IPS-20b (cell line): ENCODE measurements at regions not wholly inside any gene's neighbourhood (a gene's known extent, or its start where the extent isn't known, plus 50 kb on each side); places are given as distances from the start of the nearest gene placed in this dataset.

ENCODE experiments used
- H3K27ac ChIP-seq: one replicate; pipeline ENCODE4 v1.5.1; 2013; ENCODE audit warnings: low read length
- H3K27me3 ChIP-seq: 2 replicates; pipeline ENCODE4 v1.6.1; 2013; ENCODE audit warnings: mild to moderate bottlenecking, low read length, inconsistent platforms; ENCODE audit not compliant: insufficient read depth
- H3K36me3 ChIP-seq: 2 replicates; pipeline ENCODE4 v1.6.1; 2013; ENCODE audit warnings: low read depth, mild to moderate bottlenecking, inconsistent platforms, low read length, moderate library complexity; ENCODE audit not compliant: insufficient read depth
- H3K4me1 ChIP-seq: 2 replicates; pipeline ENCODE4 v1.6.1; 2013; ENCODE audit warnings: mild to moderate bottlenecking, control low read depth, inconsistent platforms, low read length, moderate library complexity; ENCODE audit not compliant: insufficient read depth
- H3K4me3 ChIP-seq: 2 replicates; pipeline ENCODE4 v1.5.1; 2013; ENCODE audit warnings: mild to moderate bottlenecking, low read length, inconsistent platforms
- H3K9ac ChIP-seq: 2 replicates; pipeline ENCODE4 v1.6.1; 2013; ENCODE audit warnings: low read depth, mild to moderate bottlenecking, inconsistent platforms, low read length, moderate library complexity
- H3K9me3 ChIP-seq: 2 replicates; pipeline ENCODE4 v1.6.1; 2013; ENCODE audit warnings: mild to moderate bottlenecking, low read depth, low read length, inconsistent platforms; ENCODE audit not compliant: insufficient read depth

DNA sequence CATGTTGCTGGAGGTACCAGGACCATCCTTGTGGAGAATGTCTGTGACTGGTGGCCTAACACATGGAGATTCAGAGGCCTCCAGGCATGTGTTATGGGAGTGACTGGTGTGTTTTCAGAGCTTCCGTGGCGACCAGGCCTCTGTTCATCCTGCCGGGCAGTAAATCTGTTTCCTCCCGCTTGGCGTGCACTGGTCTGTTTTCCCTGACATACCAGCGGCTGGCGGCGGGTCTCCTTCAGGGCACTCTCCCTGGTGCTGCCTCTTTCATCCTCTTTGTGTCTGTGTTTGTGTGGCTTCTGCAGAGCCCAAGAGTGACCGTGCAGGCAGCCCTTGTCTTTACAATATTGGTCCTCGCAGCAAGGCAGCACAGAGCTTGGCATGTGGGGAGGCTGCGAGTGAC is 385.1 kb upstream of the MKI67 start:
- Histone ChIP-seq H3K4me3 (no peak overlapping the region), H3K4me1 (no peaks in the 10 kb centered on the region), H3K9ac (no peak overlapping the region), H3K27ac (no peak overlapping the region), H3K27me3 (no peaks in the 10 kb centered on the region), H3K9me3 (no peaks in the 10 kb centered on the region), H3K36me3 (no peaks in the 10 kb centered on the region)

DNA sequence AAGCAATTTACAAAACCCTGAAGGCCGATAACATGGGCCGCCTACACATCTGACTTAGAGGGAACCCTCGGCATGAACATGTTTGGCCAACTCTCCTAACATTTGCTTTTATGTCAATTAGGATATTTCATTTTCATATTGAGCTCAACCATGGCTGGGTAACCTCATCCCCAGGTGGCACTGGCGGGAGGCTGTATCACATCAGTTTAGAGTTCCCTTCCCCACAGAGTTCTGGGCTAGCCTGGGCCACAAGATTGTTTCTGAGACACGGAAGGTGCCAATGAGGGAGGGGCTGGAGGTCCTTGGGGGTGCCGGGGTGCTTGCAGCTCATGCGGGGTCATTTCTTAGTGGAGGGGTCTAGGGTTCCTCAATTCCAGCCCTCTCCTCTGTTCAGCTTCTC is 386.5 kb upstream of the MKI67 start:
- no peaks in the 10 kb centered on the region for H3K36me3 ChIP-seq
- no peaks in the 10 kb centered on the region for H3K27me3 ChIP-seq
- H3K9me3 ChIP-seq = no peaks in the 10 kb centered on the region
- no peak overlapping the region for H3K9ac ChIP-seq
- no peak overlapping the region for H3K4me3 ChIP-seq
- no peak overlapping the region for H3K27ac ChIP-seq
- H3K4me1 ChIP-seq = no peaks in the 10 kb centered on the region

DNA sequence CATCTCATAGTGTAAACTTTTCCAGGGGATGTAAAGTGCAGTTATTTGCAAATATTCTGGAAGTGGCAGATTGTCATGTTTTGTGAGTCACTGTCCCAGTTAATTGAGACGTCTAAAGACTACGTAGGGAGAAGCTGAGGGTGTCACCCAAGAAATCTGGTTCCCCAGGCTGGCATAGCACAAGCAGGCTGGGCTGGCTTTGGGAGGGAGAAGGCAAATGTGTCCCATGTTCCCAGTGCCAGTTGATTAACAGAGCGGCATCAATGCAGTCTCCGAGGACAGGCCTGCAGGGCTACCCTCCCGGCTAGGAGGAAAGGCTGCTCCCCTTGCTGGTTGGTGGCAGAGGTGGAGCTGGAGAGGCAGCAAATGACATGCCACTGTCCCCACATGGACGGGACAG is 388.3 kb upstream of the MKI67 start:
- no peak overlapping the region for H3K27ac ChIP-seq
- H3K27me3 ChIP-seq = no peaks in the 10 kb centered on the region
- H3K4me3 ChIP-seq = no peak overlapping the region
- H3K9me3 ChIP-seq = no peaks in the 10 kb centered on the region
- H3K9ac ChIP-seq = no peak overlapping the region
- no peaks in the 10 kb centered on the region for H3K4me1 ChIP-seq
- H3K36me3 ChIP-seq = no peaks in the 10 kb centered on the region

DNA sequence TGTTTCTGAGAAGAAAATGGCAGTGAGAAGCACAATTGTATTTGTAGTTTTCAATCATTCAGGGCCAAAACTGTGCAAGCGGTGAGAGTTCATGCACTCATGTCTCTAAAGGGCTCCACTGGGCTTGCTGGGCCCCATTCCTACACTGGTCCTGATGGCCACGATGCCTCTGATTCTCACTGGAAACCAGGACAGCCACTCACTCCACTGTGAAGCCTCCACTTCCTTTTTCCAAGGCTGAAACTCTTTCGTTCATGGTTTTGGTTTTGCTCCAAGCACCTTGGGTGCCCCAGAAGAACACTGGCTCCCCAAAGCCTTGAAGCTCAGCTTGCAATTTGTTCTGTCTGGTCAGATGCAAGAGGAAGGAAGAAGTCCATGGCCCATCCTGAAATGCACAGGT is 390.0 kb upstream of the MKI67 start:
- Histone ChIP-seq H3K4me3 (no peak overlapping the region), H3K9ac (no peak overlapping the region), H3K4me1 (no peaks in the 10 kb centered on the region), H3K36me3 (no peaks in the 10 kb centered on the region), H3K9me3 (no peaks in the 10 kb centered on the region; the same call in 1 of the 2 replicates), H3K27me3 (no peaks in the 10 kb centered on the region), H3K27ac (no peak overlapping the region)

DNA sequence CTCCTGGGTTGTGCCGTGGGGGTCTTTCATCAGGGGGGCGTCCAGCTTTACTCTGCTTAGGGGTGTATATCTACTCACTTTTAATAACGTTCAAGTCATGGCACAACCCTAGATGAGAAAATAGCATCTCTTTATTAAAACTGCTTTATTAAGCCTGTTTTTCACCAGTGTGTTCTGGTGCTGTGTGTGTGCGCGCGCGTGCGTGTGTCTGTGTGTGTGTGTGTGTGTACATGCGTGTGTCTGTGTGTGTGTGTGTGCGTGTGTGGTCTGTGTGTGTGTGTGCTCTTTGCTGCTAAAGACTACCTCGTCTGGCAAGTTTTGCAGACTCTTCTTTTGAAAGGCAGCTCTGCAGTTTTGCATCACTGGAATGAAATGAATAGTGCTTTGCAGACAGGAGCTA is 390.9 kb upstream of the MKI67 start:
- Histone ChIP-seq H3K27ac (no peak overlapping the region), H3K4me3 (no peak overlapping the region), H3K4me1 (no peaks in the 10 kb centered on the region), H3K9me3 (no peaks in the 10 kb centered on the region; the same call in 1 of the 2 replicates), H3K36me3 (no peaks in the 10 kb centered on the region), H3K27me3 (no peaks in the 10 kb centered on the region), H3K9ac (no peak overlapping the region)

DNA sequence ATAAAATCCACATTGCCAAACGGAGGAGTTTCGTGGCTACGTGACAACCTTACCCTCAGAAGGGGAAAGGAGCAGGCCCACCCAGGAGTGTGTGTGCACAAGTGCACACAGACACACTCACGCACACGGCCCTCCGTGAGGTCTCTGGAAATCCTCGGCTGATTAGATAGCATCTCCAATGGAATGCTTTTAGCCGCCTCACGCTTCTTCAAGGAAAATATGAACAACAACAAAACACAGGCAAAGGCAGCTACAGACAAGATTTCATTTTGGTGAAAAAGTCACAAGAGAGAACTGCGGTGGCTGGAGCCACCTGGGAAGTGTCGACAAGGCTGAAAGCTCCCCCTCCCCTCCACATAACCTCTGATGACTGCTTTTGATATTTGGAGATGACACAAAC is 391.8 kb upstream of the MKI67 start:
- H3K36me3 ChIP-seq = no peaks in the 10 kb centered on the region
- no peaks in the 10 kb centered on the region for H3K27me3 ChIP-seq
- no peak overlapping the region for H3K4me3 ChIP-seq
- H3K4me1 ChIP-seq = no peaks in the 10 kb centered on the region
- H3K27ac ChIP-seq = no peak overlapping the region
- H3K9me3 ChIP-seq = no peaks in the 10 kb centered on the region; the same call in 1 of the 2 replicates
- H3K9ac ChIP-seq = no peak overlapping the region

DNA sequence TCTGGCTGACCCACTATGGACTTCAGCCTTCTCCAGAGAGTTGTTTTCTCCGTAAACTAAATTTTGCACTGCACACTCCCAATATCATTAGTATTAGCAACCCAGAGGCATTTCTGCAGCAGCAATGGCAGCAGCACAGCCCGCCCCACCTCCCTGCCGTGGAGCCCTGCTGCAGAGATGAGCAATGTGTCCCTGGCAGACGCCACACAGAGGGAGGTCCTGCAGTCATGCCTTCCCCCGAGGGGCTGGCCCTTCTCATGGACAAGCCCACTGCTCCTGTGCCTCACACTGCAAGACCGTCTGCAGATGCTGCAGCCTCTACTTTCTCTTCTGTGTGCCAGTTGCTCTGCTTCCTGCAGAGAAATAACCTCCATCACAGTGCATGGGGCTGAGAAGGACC is 393.4 kb upstream of the MKI67 start:
- Histone ChIP-seq H3K4me3 (no peak overlapping the region), H3K27ac (no peak overlapping the region), H3K27me3 (no peaks in the 10 kb centered on the region), H3K9ac (no peak overlapping the region), H3K36me3 (no peaks in the 10 kb centered on the region), H3K9me3 (no peaks in the 10 kb centered on the region; the same call in 1 of the 2 replicates), H3K4me1 (no peaks in the 10 kb centered on the region)

DNA sequence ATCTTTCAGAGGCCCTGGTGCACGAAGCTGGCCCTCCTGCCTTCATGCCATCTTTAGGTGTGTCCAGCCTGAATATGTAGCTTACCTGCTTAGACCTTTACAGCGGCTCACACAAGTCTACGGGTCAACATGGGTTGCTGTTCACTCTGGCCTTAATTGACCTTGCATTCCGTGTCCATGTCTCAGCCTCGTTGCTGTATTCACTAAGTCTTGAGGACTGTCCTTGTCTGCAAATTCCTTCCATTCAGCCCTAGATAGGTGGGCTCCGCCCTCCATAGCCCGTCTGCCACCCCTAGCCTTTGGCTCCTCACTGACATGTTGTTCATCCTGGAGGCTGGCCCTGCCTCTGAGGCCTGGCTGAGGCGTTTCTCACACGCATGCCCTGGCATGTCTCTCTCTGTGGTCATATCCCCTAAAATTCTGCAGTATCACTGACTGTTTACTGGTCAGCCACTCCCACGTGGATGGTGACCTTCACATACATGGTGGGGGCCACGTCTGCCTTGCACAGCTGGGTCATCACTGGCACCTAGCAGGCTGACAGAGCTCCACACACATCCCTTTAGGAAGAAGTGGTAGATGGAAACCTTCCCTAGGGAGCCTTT is 394.1 kb upstream of the MKI67 start:
- no peaks in the 10 kb centered on the region for H3K27me3 ChIP-seq
- H3K4me3 ChIP-seq = no peak overlapping the region
- no peak overlapping the region for H3K27ac ChIP-seq
- H3K36me3 ChIP-seq = no peaks in the 10 kb centered on the region
- no peaks in the 10 kb centered on the region for H3K4me1 ChIP-seq
- no peak overlapping the region for H3K9ac ChIP-seq
- H3K9me3 ChIP-seq = no peaks in the 10 kb centered on the region; the same call in 1 of the 2 replicates

DNA sequence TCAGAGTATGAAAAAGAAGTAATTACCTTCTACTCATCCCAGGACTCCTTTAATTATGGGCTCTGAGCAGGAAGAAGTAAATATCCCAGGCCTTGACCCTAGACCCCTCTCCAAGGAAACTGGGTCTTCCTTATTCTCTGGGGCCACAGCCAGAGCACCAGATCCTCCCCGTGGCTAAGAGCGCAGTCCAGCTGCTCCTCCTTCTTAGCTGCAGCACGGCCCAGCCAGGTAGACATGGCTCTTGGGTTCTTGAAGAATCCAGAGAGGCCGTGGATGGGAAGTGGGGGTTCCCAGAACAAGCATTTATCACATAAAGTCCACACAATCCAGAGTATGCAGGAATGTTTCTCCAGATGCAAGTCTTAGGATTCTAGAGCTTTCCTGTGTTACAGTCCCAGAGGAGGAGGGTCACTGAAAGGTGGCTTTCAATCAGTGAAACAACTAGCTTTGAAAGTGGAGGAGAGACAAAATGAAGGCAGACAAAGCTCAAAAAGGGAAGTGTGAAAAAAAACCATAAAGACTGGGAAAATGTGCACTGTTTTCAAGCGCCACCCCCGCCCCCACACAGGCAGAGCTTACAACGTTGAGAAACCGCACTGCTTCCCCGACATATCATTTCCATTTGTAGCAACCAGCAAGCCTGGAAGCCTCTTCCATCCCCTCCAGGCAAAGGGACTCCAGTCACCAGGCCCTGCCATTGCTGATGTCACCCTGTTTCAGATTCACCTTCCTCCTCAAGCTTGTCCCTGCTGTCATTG is 396.5 kb upstream of the MKI67 start:
- Histone ChIP-seq H3K27ac (no peak overlapping the region), H3K27me3 (no peaks in the 10 kb centered on the region), H3K36me3 (no peaks in the 10 kb centered on the region), H3K9me3 (no peaks in the 10 kb centered on the region; the same call in 1 of the 2 replicates), H3K4me3 (no peak overlapping the region), H3K4me1 (peaks cover 2% of the 10 kb centered on the region; the same call in 1 of the 2 replicates), H3K9ac (no peak overlapping the region)

DNA sequence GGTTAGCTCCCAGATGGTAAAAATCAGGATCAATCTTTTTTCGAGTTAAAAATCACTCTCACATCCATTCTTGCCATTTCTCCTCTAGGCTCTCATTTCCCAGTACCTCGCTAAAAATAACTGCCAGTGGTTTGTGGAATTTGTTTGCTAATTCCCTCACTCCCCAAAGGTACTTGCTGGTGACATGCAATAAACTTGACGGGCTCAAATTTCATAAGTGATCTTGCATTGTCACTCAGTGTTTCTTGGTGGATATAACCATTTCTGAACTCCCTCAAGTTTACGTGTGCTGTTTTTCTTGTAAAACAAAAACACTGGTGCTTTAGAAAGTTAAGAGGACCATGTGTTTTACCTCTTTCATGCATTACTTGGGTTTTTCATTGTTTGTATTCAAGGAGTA is 399.2 kb upstream of the MKI67 start:
- Histone ChIP-seq H3K4me1 (peaks cover 8% of the 10 kb centered on the region; the same call in 1 of the 2 replicates), H3K9ac (no peak overlapping the region), H3K27me3 (no peaks in the 10 kb centered on the region), H3K27ac (no peak overlapping the region), H3K9me3 (no peaks in the 10 kb centered on the region; the same call in 1 of the 2 replicates), H3K4me3 (no peak overlapping the region), H3K36me3 (no peaks in the 10 kb centered on the region)

DNA sequence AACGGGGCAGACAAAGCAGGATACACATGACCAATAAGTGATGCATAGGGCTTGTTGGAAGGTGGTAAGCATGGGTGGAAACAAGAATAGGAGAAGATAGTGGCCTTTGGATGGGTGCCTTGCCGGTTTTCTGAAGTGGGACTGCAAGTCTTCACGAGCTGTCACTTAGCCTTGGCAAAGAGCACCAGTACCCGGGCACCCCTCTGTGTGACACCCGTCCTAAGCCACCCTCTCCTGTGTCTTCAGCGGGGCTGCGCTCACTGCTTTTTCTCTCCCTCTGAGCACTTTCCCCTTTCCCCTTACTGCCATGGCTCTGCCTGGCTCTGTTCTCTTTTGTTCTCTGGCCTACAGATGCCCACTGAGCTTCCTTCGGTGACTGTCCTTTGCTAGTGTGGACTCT is 399.7 kb upstream of the MKI67 start:
- Histone ChIP-seq H3K4me3 (no peak overlapping the region), H3K27me3 (no peaks in the 10 kb centered on the region), H3K27ac (no peak overlapping the region), H3K9ac (no peak overlapping the region), H3K9me3 (no peaks in the 10 kb centered on the region), H3K36me3 (no peaks in the 10 kb centered on the region), H3K4me1 (peaks cover 8% of the 10 kb centered on the region; the same call in 1 of the 2 replicates)

DNA sequence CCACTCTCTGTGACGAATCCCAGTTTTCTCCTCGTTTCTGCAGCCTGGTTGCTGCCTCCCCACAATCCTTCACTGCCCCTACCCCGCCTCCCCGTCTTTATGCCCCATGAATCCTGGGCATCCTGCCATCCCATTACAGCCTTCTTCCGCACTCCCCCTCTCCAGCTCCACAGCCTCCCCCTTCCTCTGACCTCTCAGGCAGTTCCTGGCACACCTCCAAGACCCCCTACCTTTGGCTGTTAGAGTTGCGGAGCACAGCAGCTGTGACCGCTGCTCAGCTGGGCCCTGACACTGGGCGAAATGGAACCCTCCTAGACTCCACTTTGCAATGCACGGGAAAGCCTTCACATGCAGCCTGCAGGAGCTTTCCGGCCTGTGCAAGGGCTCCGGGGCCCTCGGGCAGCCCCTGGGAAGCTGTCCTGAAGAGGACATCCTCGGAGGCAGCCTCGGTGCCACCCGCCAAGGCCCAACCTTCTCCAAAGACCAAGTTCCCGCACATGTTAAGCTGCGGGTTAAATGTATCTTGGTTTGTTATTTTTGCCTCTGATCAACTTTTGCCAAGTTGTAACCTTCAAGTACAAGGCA is 400.7 kb upstream of the MKI67 start:
- Histone ChIP-seq H3K36me3 (no peaks in the 10 kb centered on the region), H3K9ac (no peak overlapping the region), H3K9me3 (no peaks in the 10 kb centered on the region), H3K4me1 (peaks cover 8% of the 10 kb centered on the region; the same call in 1 of the 2 replicates), H3K27ac (no peak overlapping the region), H3K27me3 (no peaks in the 10 kb centered on the region), H3K4me3 (no peak overlapping the region)
